ENCODE measurements at regions not wholly inside any gene's neighbourhood (a gene's known extent, or its start where the extent isn't known, plus 50 kb on each side); places are given as distances from the start of the nearest gene placed in this dataset.

DNA sequence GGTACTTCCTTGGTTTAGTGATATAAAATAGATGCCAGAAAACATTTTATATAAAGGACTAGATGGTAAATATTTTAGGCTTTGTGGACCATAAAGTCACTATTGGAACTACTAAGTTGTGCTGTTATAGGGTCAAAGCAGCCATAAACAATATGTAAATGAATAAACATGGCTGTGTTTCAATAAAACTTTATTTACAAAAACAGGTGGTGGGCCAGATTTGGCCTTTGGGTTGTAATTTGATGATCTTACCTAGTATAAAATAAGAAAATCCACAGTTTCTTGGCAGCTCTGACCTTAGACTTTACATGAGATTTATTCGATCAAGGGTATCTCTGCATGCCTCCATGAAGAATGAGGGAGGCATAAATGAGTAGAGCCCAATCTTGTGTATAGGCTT, 232.0 kb upstream of the PCDH9 start:
- TF ChIP-seq, protein P1, sequence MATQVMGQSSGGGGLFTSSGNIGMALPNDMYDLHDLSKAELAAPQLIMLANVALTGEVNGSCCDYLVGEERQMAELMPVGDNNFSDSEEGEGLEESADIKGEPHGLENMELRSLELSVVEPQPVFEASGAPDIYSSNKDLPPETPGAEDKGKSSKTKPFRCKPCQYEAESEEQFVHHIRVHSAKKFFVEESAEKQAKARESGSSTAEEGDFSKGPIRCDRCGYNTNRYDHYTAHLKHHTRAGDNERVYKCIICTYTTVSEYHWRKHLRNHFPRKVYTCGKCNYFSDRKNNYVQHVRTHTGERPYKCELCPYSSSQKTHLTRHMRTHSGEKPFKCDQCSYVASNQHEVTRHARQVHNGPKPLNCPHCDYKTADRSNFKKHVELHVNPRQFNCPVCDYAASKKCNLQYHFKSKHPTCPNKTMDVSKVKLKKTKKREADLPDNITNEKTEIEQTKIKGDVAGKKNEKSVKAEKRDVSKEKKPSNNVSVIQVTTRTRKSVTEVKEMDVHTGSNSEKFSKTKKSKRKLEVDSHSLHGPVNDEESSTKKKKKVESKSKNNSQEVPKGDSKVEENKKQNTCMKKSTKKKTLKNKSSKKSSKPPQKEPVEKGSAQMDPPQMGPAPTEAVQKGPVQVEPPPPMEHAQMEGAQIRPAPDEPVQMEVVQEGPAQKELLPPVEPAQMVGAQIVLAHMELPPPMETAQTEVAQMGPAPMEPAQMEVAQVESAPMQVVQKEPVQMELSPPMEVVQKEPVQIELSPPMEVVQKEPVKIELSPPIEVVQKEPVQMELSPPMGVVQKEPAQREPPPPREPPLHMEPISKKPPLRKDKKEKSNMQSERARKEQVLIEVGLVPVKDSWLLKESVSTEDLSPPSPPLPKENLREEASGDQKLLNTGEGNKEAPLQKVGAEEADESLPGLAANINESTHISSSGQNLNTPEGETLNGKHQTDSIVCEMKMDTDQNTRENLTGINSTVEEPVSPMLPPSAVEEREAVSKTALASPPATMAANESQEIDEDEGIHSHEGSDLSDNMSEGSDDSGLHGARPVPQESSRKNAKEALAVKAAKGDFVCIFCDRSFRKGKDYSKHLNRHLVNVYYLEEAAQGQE (IDR thresholded peaks at IDR 0.05; ENCODE audit: low read depth) = no peak
- TF ChIP-seq FOXM1 (IDR thresholded peaks at IDR 0.05; ENCODE audit: borderline replicate concordance, low read depth) (no peak), CEBPB (IDR thresholded peaks at IDR 0.05) (no peak), TAF1 (IDR thresholded peaks at IDR 0.05; ENCODE audit: low read depth) (no peak), ZBTB7A (IDR thresholded peaks at IDR 0.05; ENCODE audit: low read depth) (no peak), YY1 (IDR thresholded peaks at IDR 0.05; ENCODE audit: low read depth) (no peak), EGR1 (IDR thresholded peaks at IDR 0.05) (no peak), NFIC (IDR thresholded peaks at IDR 0.05) (no peak), TCF12 (IDR thresholded peaks at IDR 0.05; ENCODE audit: low read depth) (no peak), RAD21 (IDR thresholded peaks at IDR 0.05; ENCODE audit: low read depth) (no peak)
- TF ChIP-seq, protein P2, sequence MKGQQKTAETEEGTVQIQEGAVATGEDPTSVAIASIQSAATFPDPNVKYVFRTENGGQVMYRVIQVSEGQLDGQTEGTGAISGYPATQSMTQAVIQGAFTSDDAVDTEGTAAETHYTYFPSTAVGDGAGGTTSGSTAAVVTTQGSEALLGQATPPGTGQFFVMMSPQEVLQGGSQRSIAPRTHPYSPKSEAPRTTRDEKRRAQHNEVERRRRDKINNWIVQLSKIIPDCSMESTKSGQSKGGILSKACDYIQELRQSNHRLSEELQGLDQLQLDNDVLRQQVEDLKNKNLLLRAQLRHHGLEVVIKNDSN (IDR thresholded peaks at IDR 0.05) = no peak
- TF ChIP-seq, protein P3, sequence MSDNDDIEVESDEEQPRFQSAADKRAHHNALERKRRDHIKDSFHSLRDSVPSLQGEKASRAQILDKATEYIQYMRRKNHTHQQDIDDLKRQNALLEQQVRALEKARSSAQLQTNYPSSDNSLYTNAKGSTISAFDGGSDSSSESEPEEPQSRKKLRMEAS (IDR thresholded peaks at IDR 0.05) = no peak

DNA sequence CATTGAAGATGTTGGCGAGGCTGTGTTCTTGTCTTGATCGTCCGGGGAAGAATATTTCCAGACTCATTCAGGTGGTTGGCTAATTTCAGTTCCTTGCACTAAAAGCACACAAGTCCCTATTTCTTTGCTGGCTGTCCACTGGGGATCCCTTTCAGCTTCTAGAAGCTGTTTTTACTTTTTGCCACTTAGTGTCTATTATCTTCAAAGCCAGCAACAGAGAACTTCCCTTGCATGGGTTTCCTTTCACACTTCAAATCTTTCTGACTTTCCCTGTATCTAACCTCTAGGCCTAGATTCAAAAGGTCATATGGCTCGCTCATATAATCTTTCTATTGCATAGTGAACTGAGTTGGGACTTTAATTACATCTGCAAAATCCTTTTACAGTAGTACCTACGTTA, 215.3 kb upstream of the PCDH9 start:
- TF ChIP-seq TAF1 (IDR thresholded peaks at IDR 0.05; ENCODE audit: low read depth) (no peak), CREB1 (IDR thresholded peaks at IDR 0.05; ENCODE audit: low read depth) (no peak), EGR1 (IDR thresholded peaks at IDR 0.05) (no peak), TEAD4 (IDR thresholded peaks at IDR 0.05) (no peak), CEBPB (IDR thresholded peaks at IDR 0.05) (no peak), NFIC (IDR thresholded peaks at IDR 0.05) (no peak), FOXM1 (IDR thresholded peaks at IDR 0.05; ENCODE audit: borderline replicate concordance, low read depth) (no peak), YY1 (IDR thresholded peaks at IDR 0.05; ENCODE audit: low read depth) (no peak), TCF12 (IDR thresholded peaks at IDR 0.05; ENCODE audit: low read depth) (no peak), EP300 (IDR thresholded peaks at IDR 0.05; ENCODE audit: borderline replicate concordance) (no peak), RAD21 (IDR thresholded peaks at IDR 0.05; ENCODE audit: low read depth) (no peak)
- TF ChIP-seq, protein P1 (IDR thresholded peaks at IDR 0.05; ENCODE audit: low read depth) = no peak
- TF ChIP-seq, protein P3 (IDR thresholded peaks at IDR 0.05) = no peak
- TF ChIP-seq, protein P2 (IDR thresholded peaks at IDR 0.05) = no peak

DNA sequence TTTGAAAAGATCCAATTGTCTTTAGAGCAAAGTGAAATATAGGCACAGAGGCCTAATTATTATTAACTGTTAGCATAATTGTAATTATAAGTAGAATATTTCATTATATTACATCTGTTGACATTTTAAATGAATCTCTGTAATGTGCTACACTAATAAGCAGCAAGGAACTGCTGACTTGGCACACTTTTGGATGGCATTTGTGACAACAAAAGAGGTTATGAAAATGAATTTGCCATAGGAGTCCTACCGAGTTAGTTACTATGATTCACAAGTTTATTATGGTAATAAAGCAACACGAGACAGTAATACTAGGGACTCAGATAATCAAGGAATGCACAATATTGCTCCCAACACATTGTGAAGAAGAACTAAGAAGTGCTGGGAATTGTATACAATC, 213.8 kb upstream of the PCDH9 start:
- TF ChIP-seq, protein P1 (IDR thresholded peaks at IDR 0.05; ENCODE audit: low read depth) = no peak
- no peak for TF ChIP-seq CREB1 (IDR thresholded peaks at IDR 0.05; ENCODE audit: low read depth)
- TF ChIP-seq FOXM1 (IDR thresholded peaks at IDR 0.05; ENCODE audit: borderline replicate concordance, low read depth) = no peak
- TF ChIP-seq NFIC (IDR thresholded peaks at IDR 0.05) = no peak
- no peak for TF ChIP-seq YY1 (IDR thresholded peaks at IDR 0.05; ENCODE audit: low read depth)
- no peak for TF ChIP-seq EP300 (IDR thresholded peaks at IDR 0.05; ENCODE audit: borderline replicate concordance)
- TF ChIP-seq, protein P2 (IDR thresholded peaks at IDR 0.05) = no peak
- no peak for TF ChIP-seq RAD21 (IDR thresholded peaks at IDR 0.05; ENCODE audit: low read depth)
- no peak for TF ChIP-seq TEAD4 (IDR thresholded peaks at IDR 0.05)
- TF ChIP-seq EGR1 (IDR thresholded peaks at IDR 0.05) = no peak
- no peak for TF ChIP-seq TCF12 (IDR thresholded peaks at IDR 0.05; ENCODE audit: low read depth)
- TF ChIP-seq, protein P3 (IDR thresholded peaks at IDR 0.05) = no peak
